GM10266 (cell line): ENCODE measurements at regions not wholly inside any gene's neighbourhood (a gene's known extent, or its start where the extent isn't known, plus 50 kb on each side); places are given as distances from the start of the nearest gene placed in this dataset.

ENCODE experiments used
- DNase-seq: peaks from one replicate; pipeline ENCODE4 v3.0.0; 2012; ENCODE audit errors: extremely low spot score
- TF ChIP-seq, protein P1 (sequence below): IDR thresholded peaks from 2 replicates; pipeline ENCODE4 v1.5.1; 2012; ENCODE audit warnings: mild to moderate bottlenecking, low read depth; ENCODE audit not compliant: control insufficient read depth, insufficient read depth; ENCODE audit errors: missing control alignments

DNA sequence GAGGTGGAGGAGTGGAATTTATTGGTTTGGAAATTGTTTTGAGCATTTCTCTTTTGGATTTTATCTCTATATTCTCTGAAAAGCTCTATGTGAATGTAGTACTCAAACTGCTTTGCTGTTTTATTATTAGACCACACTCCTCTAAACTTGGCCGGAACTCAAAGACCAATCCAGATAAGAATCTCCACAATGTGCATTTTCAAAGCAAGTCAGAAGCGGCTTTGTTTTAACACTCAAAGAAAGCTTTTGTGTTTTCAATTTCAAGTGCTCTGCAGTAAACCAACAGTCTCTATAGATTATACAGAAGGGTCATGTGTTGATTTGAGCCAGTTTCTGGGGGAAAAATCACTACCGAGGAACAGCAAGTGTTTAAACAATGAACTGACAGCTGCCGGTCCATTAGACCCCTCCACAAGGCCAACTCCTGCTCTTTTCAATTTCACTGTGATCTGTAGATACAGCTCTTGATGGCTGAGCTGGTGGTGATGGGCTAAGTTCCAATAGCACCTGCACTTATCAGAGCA, 79.4 kb downstream of the FTHL17 start:
- TF ChIP-seq, protein P1, sequence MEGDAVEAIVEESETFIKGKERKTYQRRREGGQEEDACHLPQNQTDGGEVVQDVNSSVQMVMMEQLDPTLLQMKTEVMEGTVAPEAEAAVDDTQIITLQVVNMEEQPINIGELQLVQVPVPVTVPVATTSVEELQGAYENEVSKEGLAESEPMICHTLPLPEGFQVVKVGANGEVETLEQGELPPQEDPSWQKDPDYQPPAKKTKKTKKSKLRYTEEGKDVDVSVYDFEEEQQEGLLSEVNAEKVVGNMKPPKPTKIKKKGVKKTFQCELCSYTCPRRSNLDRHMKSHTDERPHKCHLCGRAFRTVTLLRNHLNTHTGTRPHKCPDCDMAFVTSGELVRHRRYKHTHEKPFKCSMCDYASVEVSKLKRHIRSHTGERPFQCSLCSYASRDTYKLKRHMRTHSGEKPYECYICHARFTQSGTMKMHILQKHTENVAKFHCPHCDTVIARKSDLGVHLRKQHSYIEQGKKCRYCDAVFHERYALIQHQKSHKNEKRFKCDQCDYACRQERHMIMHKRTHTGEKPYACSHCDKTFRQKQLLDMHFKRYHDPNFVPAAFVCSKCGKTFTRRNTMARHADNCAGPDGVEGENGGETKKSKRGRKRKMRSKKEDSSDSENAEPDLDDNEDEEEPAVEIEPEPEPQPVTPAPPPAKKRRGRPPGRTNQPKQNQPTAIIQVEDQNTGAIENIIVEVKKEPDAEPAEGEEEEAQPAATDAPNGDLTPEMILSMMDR, result no peak
- DNase-seq, result no peak

DNA sequence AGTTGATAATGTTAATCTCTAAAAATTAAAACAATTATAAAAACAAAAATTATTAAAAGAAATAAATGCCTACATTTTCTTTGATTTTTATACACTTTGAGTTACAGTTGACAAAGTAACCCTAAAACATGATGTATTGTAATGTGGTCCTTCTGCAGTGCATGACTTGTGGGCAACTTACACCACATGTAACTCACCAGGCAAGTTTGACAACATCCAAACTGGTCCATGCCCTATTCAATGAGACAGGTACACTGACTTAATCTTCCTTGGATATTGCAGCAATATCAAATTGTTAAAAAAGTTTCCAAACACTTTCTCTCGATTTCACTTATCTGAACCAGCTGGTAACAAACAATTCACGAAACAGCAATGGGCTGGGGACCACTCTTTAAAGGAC, 81.5 kb downstream of the FTHL17 start:
- TF ChIP-seq, protein P1, result no peak
- DNase-seq, result no peak

DNA sequence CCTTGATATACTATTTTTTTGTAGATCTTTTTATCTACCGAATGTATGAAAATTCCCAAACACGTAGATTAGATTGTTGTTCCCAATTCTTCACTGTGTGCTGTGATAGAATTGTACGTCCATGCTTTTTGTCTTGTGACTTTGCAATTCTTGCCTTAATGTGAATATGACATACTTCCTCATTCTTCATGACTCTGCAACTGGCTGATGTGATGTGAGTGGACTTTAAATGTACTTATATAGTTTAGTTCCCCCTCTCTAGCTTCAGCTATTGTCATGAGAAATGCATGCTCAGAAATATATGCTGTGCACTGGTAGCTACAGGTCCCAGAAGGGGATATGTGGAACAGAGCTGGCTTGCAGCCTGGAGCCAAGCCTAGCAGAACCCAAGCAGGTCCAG, 89.4 kb downstream of the FTHL17 start:
- TF ChIP-seq, protein P1, result no peak
- no peak for DNase-seq

DNA sequence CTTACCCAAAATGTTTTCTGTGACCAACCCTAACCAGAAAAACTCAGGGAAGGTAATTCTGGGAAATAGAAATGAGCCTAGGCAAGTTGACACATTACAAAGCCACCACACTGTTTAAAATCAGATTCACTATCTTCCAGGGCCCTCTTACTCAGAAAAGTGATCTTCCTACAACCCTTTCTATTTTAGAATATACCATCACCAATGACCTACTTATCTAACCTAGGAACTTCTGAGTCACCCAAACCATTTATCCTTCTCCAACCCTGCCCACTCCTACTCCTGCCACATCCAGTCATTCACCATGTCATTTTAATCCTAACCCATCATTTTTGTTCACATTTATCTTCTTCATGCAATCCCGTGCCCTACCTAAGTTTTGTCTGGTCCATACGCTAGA, 89.9 kb downstream of the FTHL17 start:
- TF ChIP-seq, protein P1, result no peak
- DNase-seq, result no peak

DNA sequence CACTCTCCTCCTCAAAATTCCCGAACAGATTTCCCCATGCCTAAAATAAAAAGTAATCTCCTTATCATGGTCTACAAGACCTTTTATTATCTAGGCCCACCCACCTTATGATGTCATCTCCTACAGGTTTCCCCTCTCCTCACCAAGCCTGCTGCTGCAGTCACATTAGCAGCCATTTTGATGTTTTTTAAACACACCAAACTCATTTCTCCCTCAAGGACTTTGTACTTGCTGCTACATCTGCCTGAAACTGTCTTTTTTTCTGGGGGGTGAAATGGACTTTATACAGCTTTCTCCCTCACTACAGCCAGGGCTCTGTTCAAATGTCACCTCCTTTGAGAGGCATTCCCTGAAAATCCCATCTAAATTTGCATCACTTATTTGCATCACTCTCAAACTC, 90.2 kb upstream of the TAB3 start:
- TF ChIP-seq, protein P1, result no peak
- DNase-seq, result no peak

DNA sequence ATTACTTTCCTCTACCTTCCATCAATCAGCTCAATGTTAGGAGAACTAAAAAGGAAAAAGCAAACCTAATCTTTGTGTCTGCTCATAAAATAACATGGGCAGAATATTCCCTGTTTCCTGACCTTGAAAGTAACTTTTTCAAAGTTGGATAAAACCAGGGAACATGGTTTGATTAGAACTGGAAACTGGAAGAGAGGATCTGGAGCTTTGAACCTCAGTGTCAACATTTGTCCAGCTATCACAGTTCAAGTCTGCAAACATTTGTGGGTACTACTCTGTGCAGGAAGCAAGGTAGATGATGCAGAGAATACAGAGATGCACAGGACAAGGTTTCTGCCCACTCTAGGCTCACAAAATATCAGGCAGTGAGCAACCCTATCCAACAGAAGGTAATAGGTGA, 86.4 kb upstream of the TAB3 start:
- DNase-seq, result no peak
- TF ChIP-seq, protein P1, result no peak

DNA sequence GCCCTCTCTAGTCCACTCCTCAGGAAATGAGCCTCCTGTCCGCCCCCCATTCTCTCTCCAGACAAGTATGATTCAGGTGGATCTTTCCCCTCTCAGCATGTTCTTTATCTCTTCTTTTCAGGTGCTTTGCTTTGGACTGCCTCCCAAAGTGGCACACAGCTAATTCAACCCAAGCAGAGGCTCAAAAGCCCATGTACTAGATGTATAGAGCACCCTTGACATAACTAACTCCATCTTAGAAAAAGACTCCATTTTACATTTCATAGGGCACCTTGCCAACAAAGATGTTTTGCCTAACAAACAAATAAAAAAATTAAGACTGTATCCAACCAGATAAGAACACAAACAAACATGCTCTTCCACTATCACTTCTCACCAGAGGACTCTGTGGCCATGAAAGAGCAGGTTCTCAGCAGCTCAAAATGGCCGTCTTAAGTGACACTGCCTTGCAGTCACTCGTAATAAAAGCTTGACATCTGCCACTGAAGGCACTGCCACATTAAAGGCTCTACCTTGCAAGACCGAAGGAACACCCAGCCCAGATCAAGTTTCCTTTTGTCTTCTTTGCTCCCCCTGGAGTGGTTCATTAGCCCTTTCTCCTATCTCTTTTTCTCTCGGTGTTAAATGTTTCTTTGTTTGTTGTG, 84.9 kb upstream of the TAB3 start:
- TF ChIP-seq, protein P1, result no peak

More for the DNA sequence above, 84.9 kb upstream of the TAB3 start:
- no peak for DNase-seq
